ENCODE measurements at regions not wholly inside any gene's neighbourhood (a gene's known extent, or its start where the extent isn't known, plus 50 kb on each side); places are given as distances from the start of the nearest gene placed in this dataset.

- no peak for TF ChIP-seq CTCF (IDR thresholded peaks at IDR 0.05; ENCODE audit: insufficient read depth, low read length)
- 0 out of 2 replicates have a peak, but pooled peaks have one; percentile 10 for TF ChIP-seq GABPA (IDR thresholded peaks at IDR 0.05; ENCODE audit: low read depth)
- no peak for TF ChIP-seq REST (IDR thresholded peaks at IDR 0.05; ENCODE audit: insufficient replicate concordance, low read depth)
- TF ChIP-seq POLR2AphosphoS5 (IDR thresholded peaks at IDR 0.05; ENCODE audit: low read depth) = peak; percentile 87
Observed at GRCh38 chr15:95990833-95991232, 339.7 kb upstream of the NR2F2 start.
